Loucy (cell line): ENCODE measurements at regions not wholly inside any gene's neighbourhood (a gene's known extent, or its start where the extent isn't known, plus 50 kb on each side); places are given as distances from the start of the nearest gene placed in this dataset.

Source experiments
- H2AFZ ChIP-seq: fragments of 200-600 bp; sonication (generic); 2 replicates; pipeline ENCODE4 v1.6.0; 2016; ENCODE audit warnings: antibody characterized with exemption, mild to moderate bottlenecking, low read length, moderate library complexity
- H3F3A ChIP-seq: fragments of 200-600 bp; 2 replicates; pipeline ENCODE4 v1.6.0; 2016; ENCODE audit warnings: antibody characterized with exemption, low read depth, mild to moderate bottlenecking
- H3K27me3 ChIP-seq: fragments of 200-600 bp; sonication (generic); 2 replicates; pipeline ENCODE4 v1.6.1; 2014; ENCODE audit warnings: low read length, mild to moderate bottlenecking; ENCODE audit not compliant: insufficient read depth, poor library complexity, severe bottlenecking
- H3K36me3 ChIP-seq: fragments of 200-600 bp; sonication (generic); 2 replicates; pipeline ENCODE4 v1.6.1; 2016; ENCODE audit warnings: low read length; ENCODE audit not compliant: insufficient read depth
- H3K4me1 ChIP-seq: fragments of 200-600 bp; sonication (generic); 2 replicates; pipeline ENCODE4 v1.5.1; 2014; ENCODE audit warnings: low read length, mild to moderate bottlenecking; ENCODE audit not compliant: insufficient read depth, poor library complexity, severe bottlenecking
- H3K4me2 ChIP-seq: fragments of 200-600 bp; sonication (generic); 2 replicates; pipeline ENCODE4 v1.6.0; 2014; ENCODE audit warnings: antibody characterized with exemption, low read length, low read depth, mild to moderate bottlenecking; ENCODE audit not compliant: poor library complexity, severe bottlenecking
- H3K4me3 ChIP-seq: fragments of 200-600 bp; sonication (generic); 2 replicates; pipeline ENCODE4 v1.5.1; 2014; ENCODE audit warnings: low read length, mild to moderate bottlenecking, mixed read lengths; ENCODE audit not compliant: poor library complexity, severe bottlenecking
- H3K79me2 ChIP-seq: fragments of 200-600 bp; sonication (generic); 2 replicates; pipeline ENCODE4 v1.6.1; 2014; ENCODE audit warnings: low read length; ENCODE audit not compliant: insufficient read depth
- H3K9ac ChIP-seq: fragments of 200-600 bp; sonication (generic); 2 replicates; pipeline ENCODE4 v1.6.0; 2014; ENCODE audit warnings: mild to moderate bottlenecking, low read depth, low read length, moderate library complexity; ENCODE audit not compliant: poor library complexity, severe bottlenecking
- H3K9me2 ChIP-seq: fragments of 200-600 bp; sonication (generic); replicated peaks from 2 replicates; pipeline ENCODE4 v1.6.1; 2016; ENCODE audit warnings: low read depth, low read length, mixed read lengths
- H3K9me3 ChIP-seq: fragments of 200-600 bp; sonication (generic); 2 replicates; pipeline ENCODE4 v1.6.1; 2014; ENCODE audit warnings: mild to moderate bottlenecking, antibody characterized with exemption, low read length, low read depth; ENCODE audit not compliant: insufficient read depth
- H4K20me1 ChIP-seq: fragments of 200-600 bp; sonication (generic); 2 replicates; pipeline ENCODE4 v1.6.0; 2014; ENCODE audit warnings: antibody characterized with exemption, low read length, mild to moderate bottlenecking; ENCODE audit not compliant: insufficient read depth, poor library complexity, severe bottlenecking
- EZH2phosphoT487 ChIP-seq: fragments of 200-600 bp; IDR thresholded peaks from 2 replicates; pipeline ENCODE4 v1.6.1; 2018; ENCODE audit warnings: antibody characterized with exemption, mild to moderate bottlenecking, moderate library complexity, borderline replicate concordance
- TF ChIP-seq, protein P1 (sequence below): fragments of 200-600 bp; sonication (generic); conservative IDR thresholded peaks from 2 replicates; pipeline ENCODE4 v1.5.1; 2014; ENCODE audit warnings: mild to moderate bottlenecking, antibody characterized with exemption, low read length

DNA sequence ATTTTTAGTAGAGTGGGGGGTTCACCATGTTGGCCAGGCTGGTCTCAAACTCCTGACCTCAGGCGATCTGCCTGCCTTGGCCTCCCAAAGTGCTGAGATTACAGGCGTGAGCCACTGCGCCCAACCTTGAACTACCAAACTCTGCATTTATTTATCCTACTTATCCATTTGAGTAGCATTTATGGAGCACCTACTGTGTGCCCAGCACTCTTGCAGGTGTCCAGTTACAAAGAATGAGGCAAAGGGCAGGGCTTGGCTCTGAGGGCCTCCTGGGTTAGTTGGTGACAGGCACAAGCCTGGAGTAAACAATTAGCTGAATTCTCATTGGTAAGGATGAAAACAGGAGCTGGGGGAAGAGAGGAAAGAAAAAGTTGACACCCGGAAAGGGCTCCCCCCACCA is 93.4 kb upstream of the FOXP4 start:
- Histone ChIP-seq H3K9me2 (no peaks in the 10 kb centered on the region), H2AFZ (no peak overlapping the region), H4K20me1 (no peaks in the 10 kb centered on the region), H3K9ac (no peak overlapping the region), H3F3A (no peaks in the 10 kb centered on the region), H3K36me3 (no peaks in the 10 kb centered on the region), H3K79me2 (no peaks in the 10 kb centered on the region), H3K27me3 (no peaks in the 10 kb centered on the region), H3K9me3 (no peaks in the 10 kb centered on the region), H3K4me1 (peaks cover 7% of the 10 kb centered on the region), H3K4me2 (no peak overlapping the region), H3K4me3 (no peak overlapping the region)
- TF ChIP-seq, protein P1, sequence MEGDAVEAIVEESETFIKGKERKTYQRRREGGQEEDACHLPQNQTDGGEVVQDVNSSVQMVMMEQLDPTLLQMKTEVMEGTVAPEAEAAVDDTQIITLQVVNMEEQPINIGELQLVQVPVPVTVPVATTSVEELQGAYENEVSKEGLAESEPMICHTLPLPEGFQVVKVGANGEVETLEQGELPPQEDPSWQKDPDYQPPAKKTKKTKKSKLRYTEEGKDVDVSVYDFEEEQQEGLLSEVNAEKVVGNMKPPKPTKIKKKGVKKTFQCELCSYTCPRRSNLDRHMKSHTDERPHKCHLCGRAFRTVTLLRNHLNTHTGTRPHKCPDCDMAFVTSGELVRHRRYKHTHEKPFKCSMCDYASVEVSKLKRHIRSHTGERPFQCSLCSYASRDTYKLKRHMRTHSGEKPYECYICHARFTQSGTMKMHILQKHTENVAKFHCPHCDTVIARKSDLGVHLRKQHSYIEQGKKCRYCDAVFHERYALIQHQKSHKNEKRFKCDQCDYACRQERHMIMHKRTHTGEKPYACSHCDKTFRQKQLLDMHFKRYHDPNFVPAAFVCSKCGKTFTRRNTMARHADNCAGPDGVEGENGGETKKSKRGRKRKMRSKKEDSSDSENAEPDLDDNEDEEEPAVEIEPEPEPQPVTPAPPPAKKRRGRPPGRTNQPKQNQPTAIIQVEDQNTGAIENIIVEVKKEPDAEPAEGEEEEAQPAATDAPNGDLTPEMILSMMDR: no peak
- TF ChIP-seq EZH2phosphoT487: no peak

DNA sequence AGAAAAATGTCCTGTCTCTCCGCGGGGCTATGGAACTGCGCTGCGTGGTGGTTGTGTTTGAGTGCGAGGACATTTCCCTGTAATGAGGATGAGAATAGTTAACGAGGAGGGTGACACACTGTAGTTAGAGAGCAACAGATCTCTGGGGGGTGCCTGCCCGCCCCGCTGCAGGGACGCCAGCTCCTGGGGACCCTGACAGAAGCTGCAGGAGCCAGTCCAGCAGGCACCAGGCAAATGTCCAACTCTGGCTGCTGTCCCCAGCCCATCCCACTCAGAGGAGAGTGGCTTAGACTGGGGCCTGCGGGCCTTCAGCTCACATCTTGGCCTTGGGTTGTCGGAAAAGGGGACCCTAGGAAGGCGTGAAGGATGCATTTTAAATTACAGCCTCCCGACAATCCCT is 92.9 kb upstream of the FOXP4 start:
- Histone ChIP-seq H2AFZ (no peak overlapping the region), H3K9me3 (no peaks in the 10 kb centered on the region), H3K27me3 (no peaks in the 10 kb centered on the region), H3F3A (no peaks in the 10 kb centered on the region), H3K4me1 (peaks cover 7% of the 10 kb centered on the region), H3K4me2 (no peak overlapping the region), H3K36me3 (no peaks in the 10 kb centered on the region), H3K4me3 (no peak overlapping the region), H3K9ac (no peak overlapping the region), H3K9me2 (no peaks in the 10 kb centered on the region), H4K20me1 (no peaks in the 10 kb centered on the region), H3K79me2 (no peaks in the 10 kb centered on the region)
- TF ChIP-seq EZH2phosphoT487: no peak
- TF ChIP-seq, protein P1: no peak

DNA sequence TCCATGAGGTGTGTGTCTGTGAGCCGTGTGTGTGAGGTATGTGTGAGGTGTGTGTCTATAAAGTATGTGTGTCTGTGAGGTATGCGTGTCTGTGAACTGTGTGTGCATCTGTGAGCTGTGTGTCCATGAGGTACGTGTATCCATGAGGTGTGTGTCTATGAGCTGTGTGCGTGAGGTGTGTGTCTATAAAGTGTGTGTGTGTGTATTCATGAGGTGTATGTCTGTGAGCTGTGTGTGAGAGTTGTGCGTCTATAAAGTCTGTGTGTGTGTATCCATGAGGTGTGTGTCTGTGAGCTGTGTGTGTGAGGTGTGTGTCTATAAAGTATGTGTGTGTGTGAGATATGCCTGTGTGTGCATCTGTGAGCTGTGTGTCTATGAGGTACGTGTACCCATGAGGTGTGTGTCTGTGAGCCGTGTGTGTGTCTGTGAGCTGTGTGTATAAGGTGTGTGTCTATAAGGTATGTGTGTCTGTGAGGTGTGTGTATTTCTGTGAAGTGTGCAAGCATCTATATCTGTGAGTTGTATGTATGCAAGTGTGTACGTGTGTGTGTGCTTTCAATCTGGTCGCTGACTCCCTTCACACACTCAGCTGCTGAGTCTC is 91.9 kb upstream of the FOXP4 start:
- Histone ChIP-seq H3K9me3 (no peaks in the 10 kb centered on the region), H3K4me3 (no peak overlapping the region), H4K20me1 (no peaks in the 10 kb centered on the region), H3K27me3 (no peaks in the 10 kb centered on the region), H2AFZ (no peak overlapping the region), H3F3A (no peaks in the 10 kb centered on the region), H3K36me3 (no peaks in the 10 kb centered on the region), H3K9ac (no peak overlapping the region), H3K4me1 (peaks cover 9% of the 10 kb centered on the region), H3K79me2 (no peaks in the 10 kb centered on the region), H3K4me2 (no peak overlapping the region), H3K9me2 (no peaks in the 10 kb centered on the region)
- TF ChIP-seq, protein P1: no peak
- no peak for TF ChIP-seq EZH2phosphoT487
